Kidney (tissue), 13 donors: ENCODE measurements at regions not wholly inside any gene's neighbourhood (a gene's known extent, or its start where the extent isn't known, plus 50 kb on each side); places are given as distances from the start of the nearest gene placed in this dataset.
A peak's percentile ranks its signal among the peaks of the same experiment; 100 is the strongest.

ENCODE experiments used
- DNase-seq, 5 donors: peaks; one replicate each; pipeline ENCODE4 v3.0.0-alpha.2; 2013 to 2020
- FAIRE-seq: peaks from 2 replicates; lab custom pipeline; 2012; peaks lifted over from hg19 to GRCh38; lab: Jason Lieb, UNC
- H3K27ac ChIP-seq, 2 donors: one replicate each; pipeline ENCODE4 v1.7.0; 2013; ENCODE audit warnings: low read depth in 2 of 2, low read length in 2 of 2, inconsistent platforms in 1 of 2
- H3K27me3 ChIP-seq: one replicate; pipeline ENCODE4 v1.7.1; 2013; ENCODE audit warnings: low read length, inconsistent platforms; ENCODE audit not compliant: control insufficient read depth, insufficient read depth
- H3K36me3 ChIP-seq, 3 donors: one replicate each; pipeline versions ENCODE4 v1.7.0 to v1.7.1; 2013; ENCODE audit warnings: low read length in 3 of 3, control low read depth in 1 of 3, inconsistent platforms in 1 of 3; ENCODE audit not compliant: insufficient read depth in 3 of 3, control insufficient read depth in 2 of 3
- H3K4me1 ChIP-seq, 3 donors: one replicate each; pipeline versions ENCODE4 v1.7.0 to v1.7.1; 2013; ENCODE audit warnings: low read length in 3 of 3, inconsistent platforms in 1 of 3, low read depth in 1 of 3; ENCODE audit not compliant: control insufficient read depth in 2 of 3, insufficient read depth in 2 of 3
- H3K4me3 ChIP-seq, 3 donors: one replicate each; pipeline versions ENCODE4 v1.7.0 to v1.8.1; 2013; ENCODE audit warnings: low read length in 3 of 3, control low read depth in 1 of 3, inconsistent platforms in 1 of 3
- H3K9ac ChIP-seq, 3 donors: one replicate each; pipeline versions ENCODE4 v1.7.0 to v1.7.1; 2013; ENCODE audit warnings: low read length in 3 of 3, control low read depth in 1 of 3, inconsistent platforms in 1 of 3
- H3K9me3 ChIP-seq, 3 donors: one replicate each; pipeline versions ENCODE4 v1.7.0 to v1.7.1; 2013; ENCODE audit warnings: low read length in 3 of 3, control low read depth in 1 of 3, inconsistent platforms in 1 of 3; ENCODE audit not compliant: control insufficient read depth in 2 of 3, insufficient read depth in 1 of 3
- intact Hi-C: fragments of 100-400 bp; cut with DNase I; formaldehyde crosslinking; loops from one replicate; pipeline ENCODE4 v1.11.1; 2022
- TF ChIP-seq, protein P1 (sequence below): IDR thresholded peaks from 3 replicates; pipeline ENCODE4 v1.5.1; 2012; ENCODE audit warnings: mild to moderate bottlenecking, moderate library complexity, borderline replicate concordance; ENCODE audit not compliant: insufficient read depth; ENCODE audit errors: extremely low read depth
- donor health status: control.
- donor health status: control.
- donor health status: control.
- donor health status: control.
- donor health status: control.
- donor health status: DM: yes; HTN: yes; CAD: no.
- donor health status: Normal renal cell carcinoma (clear cell type).

GRCh38 chr6:170112583-170112860, 178.4 kb downstream of the DLL1 start:
- FAIRE-seq (no peak), DNase-seq (peak in 2 of 5 donors; percentile 23 to 24)
- H3K9me3 ChIP-seq: no peaks in the 10 kb centered on the region

GRCh38 chr6:170111816-170112582, 178.9 kb downstream of the DLL1 start:
- Histone ChIP-seq H3K4me3 (no peak overlapping the region), H3K4me1 (no peaks in the 10 kb centered on the region), H3K27me3 (no peaks in the 10 kb centered on the region), H3K36me3 (no peaks in the 10 kb centered on the region), H3K27ac (no peak overlapping the region), H3K9me3 (no peaks in the 10 kb centered on the region), H3K9ac (no peak overlapping the region)
- intact Hi-C loops: no loop called here
- TF ChIP-seq, protein P1, sequence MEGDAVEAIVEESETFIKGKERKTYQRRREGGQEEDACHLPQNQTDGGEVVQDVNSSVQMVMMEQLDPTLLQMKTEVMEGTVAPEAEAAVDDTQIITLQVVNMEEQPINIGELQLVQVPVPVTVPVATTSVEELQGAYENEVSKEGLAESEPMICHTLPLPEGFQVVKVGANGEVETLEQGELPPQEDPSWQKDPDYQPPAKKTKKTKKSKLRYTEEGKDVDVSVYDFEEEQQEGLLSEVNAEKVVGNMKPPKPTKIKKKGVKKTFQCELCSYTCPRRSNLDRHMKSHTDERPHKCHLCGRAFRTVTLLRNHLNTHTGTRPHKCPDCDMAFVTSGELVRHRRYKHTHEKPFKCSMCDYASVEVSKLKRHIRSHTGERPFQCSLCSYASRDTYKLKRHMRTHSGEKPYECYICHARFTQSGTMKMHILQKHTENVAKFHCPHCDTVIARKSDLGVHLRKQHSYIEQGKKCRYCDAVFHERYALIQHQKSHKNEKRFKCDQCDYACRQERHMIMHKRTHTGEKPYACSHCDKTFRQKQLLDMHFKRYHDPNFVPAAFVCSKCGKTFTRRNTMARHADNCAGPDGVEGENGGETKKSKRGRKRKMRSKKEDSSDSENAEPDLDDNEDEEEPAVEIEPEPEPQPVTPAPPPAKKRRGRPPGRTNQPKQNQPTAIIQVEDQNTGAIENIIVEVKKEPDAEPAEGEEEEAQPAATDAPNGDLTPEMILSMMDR: no peak
- DNase-seq: peak in 3 of 5 donors; percentile 6 to 68 (median 14)
- no peak for FAIRE-seq

More at GRCh38 chr6:170112583-170112860, 178.4 kb downstream of the DLL1 start:
- H3K36me3 ChIP-seq: no peaks in the 10 kb centered on the region
- no peak overlapping the region for H3K27ac ChIP-seq
- TF ChIP-seq, protein P1: no peak
- no peak overlapping the region for H3K9ac ChIP-seq
- no peak overlapping the region for H3K4me3 ChIP-seq
- H3K27me3 ChIP-seq: no peaks in the 10 kb centered on the region
- no peaks in the 10 kb centered on the region for H3K4me1 ChIP-seq
- intact Hi-C loops: no loop called here

- no peak overlapping the region for H3K9ac ChIP-seq
- intact Hi-C loops: no loop called here
- H3K4me1 ChIP-seq: no peaks in the 10 kb centered on the region
- TF ChIP-seq, protein P1: no peak
- no peaks in the 10 kb centered on the region for H3K27me3 ChIP-seq
- H3K36me3 ChIP-seq: no peaks in the 10 kb centered on the region
- no peak overlapping the region for H3K4me3 ChIP-seq
- DNase-seq (peak in 1 of 5 donors; percentile 19), FAIRE-seq (no peak)
- no peaks in the 10 kb centered on the region for H3K9me3 ChIP-seq
- H3K27ac ChIP-seq: no peak overlapping the region
Measured at GRCh38 chr6:170111141-170111664, 179.7 kb downstream of the DLL1 start.
